Endothelial cell of umbilical vein (primary cell): ENCODE measurements at regions not wholly inside any gene's neighbourhood (a gene's known extent, or its start where the extent isn't known, plus 50 kb on each side); places are given as distances from the start of the nearest gene placed in this dataset.

Experiments used
- BruUV-seq: library from RNA; stranded (reverse); fragments of 400-500 nt; replicated peaks from 2 replicates; lab custom pipeline; 2021; lab: Mats Ljungman, UMichigan
- CTCF ChIA-PET: fragments of 300-600, 350-600 bp; sonication (Branson Sonifier 250); formaldehyde crosslinking; loops from one replicate; lab custom pipeline; 2021; ENCODE audit warnings: antibody characterized with exemption, inconsistent platforms; lab: Charles Lee
- POLR2A ChIA-PET: fragments of 300-600, 350-600 bp; sonication (Branson Sonifier 250); formaldehyde crosslinking; loops from one replicate; lab custom pipeline; 2021; ENCODE audit warnings: antibody characterized with exemption, inconsistent platforms; lab: Charles Lee
- DNase-seq: peaks from one replicate; pipeline ENCODE4 v3.0.0-alpha.2; 2011; ENCODE audit warnings: low read depth, low spot score
- FAIRE-seq: peaks from 2 replicates; lab custom pipeline; 2011; peaks lifted over from hg19 to GRCh38; lab: Jason Lieb, UNC
- H2AFZ ChIP-seq: 2 replicates; pipeline ENCODE4 v1.6.0; 2012; ENCODE audit warnings: low read depth, low read length, control low read depth, inconsistent platforms
- H3K27ac ChIP-seq: 2 replicates; pipeline ENCODE4 v1.5.1; 2011; ENCODE audit warnings: low read depth, mild to moderate bottlenecking, control low read depth, low read length, moderate library complexity; ENCODE audit not compliant: insufficient read depth
- H3K27me3 ChIP-seq, 2 experiments: 2 replicates each; pipeline versions ENCODE4 v1.6.0 to v1.6.1; 2011; ENCODE audit warnings: low read length in 2 of 2, mixed read lengths in 1 of 2; ENCODE audit not compliant: control insufficient read depth in 2 of 2, insufficient read depth in 2 of 2
- H3K36me3 ChIP-seq, 2 experiments: 2 replicates in 1 of 2; 3 replicates in 1 of 2; pipeline ENCODE4 v1.5.1; 2011; ENCODE audit warnings: low read length in 2 of 2, mild to moderate bottlenecking in 1 of 2, moderate library complexity in 1 of 2; ENCODE audit not compliant: control insufficient read depth in 2 of 2, insufficient read depth in 2 of 2; ENCODE audit errors: extremely low read depth in 1 of 2
- H3K4me1 ChIP-seq: 3 replicates; pipeline ENCODE4 v1.5.1; 2011; ENCODE audit warnings: mild to moderate bottlenecking, low read length; ENCODE audit not compliant: control insufficient read depth, insufficient read depth; ENCODE audit errors: extremely low read depth
- H3K4me2 ChIP-seq: 2 replicates; pipeline ENCODE4 v1.6.1; 2011; ENCODE audit warnings: low read length, control low read depth, mixed read lengths; ENCODE audit not compliant: insufficient read depth
- H3K4me3 ChIP-seq, 3 experiments: fragments of 200-600 bp in 1 of 3; sonication (generic), shearing (Covaris generic) in 1 of 3; replicated peaks in 1 of 3; 2 replicates each; pipeline ENCODE4 v1.5.1; 2011 to 2016; ENCODE audit warnings: control low read depth in 3 of 3, low read length in 3 of 3, mild to moderate bottlenecking in 2 of 3, inconsistent platforms in 1 of 3, low read depth in 1 of 3, moderate library complexity in 1 of 3; ENCODE audit not compliant: insufficient read depth in 1 of 3
- H3K79me2 ChIP-seq: 2 replicates; pipeline ENCODE4 v1.6.0; 2012; ENCODE audit warnings: low read length, inconsistent platforms; ENCODE audit not compliant: control insufficient read depth, insufficient read depth
- H3K9ac ChIP-seq: replicated peaks from 2 replicates; pipeline ENCODE3; 2011; ENCODE audit warnings: low read length, control low read depth; ENCODE audit not compliant: insufficient read depth; ENCODE audit errors: extremely low read depth
- H3K9me1 ChIP-seq: replicated peaks from 3 replicates; pipeline ENCODE4 v1.6.0; 2011; ENCODE audit warnings: mild to moderate bottlenecking, low read length; ENCODE audit not compliant: control insufficient read depth, insufficient read depth; ENCODE audit errors: extremely low read depth
- H3K9me3 ChIP-seq: replicated peaks from 2 replicates; pipeline ENCODE4 v1.5.1; 2012; ENCODE audit warnings: low read length, inconsistent platforms; ENCODE audit not compliant: control insufficient read depth, insufficient read depth
- H4K20me1 ChIP-seq: replicated peaks from 2 replicates; pipeline ENCODE3; 2011; ENCODE audit warnings: mild to moderate bottlenecking, low read length; ENCODE audit not compliant: control insufficient read depth, insufficient read depth; ENCODE audit errors: extremely low read depth
- EZH2 ChIP-seq: IDR thresholded peaks from 2 replicates; pipeline ENCODE4 v1.6.1; 2012; ENCODE audit warnings: borderline replicate concordance, low read depth, mild to moderate bottlenecking, moderate library complexity, low read length, inconsistent platforms; ENCODE audit not compliant: severe bottlenecking
- FOS ChIP-seq: IDR thresholded peaks from 2 replicates; pipeline ENCODE4 v1.6.1; 2011; ENCODE audit warnings: mild to moderate bottlenecking, low read length, moderate library complexity, borderline replicate concordance; ENCODE audit not compliant: insufficient read depth
- GATA2 ChIP-seq: IDR thresholded peaks from 2 replicates; pipeline ENCODE4 v1.7.0; 2011; ENCODE audit warnings: low read depth, mild to moderate bottlenecking, moderate library complexity, mixed read lengths, low read length; ENCODE audit not compliant: insufficient read length, insufficient read depth
- JUN ChIP-seq: IDR thresholded peaks from 2 replicates; pipeline ENCODE4 v1.6.1; 2011; ENCODE audit warnings: borderline replicate concordance, low read depth; ENCODE audit not compliant: insufficient read length, insufficient read depth
- MYC ChIP-seq: IDR thresholded peaks from one replicate; pipeline ENCODE4 v1.6.1; 2011; ENCODE audit warnings: mild to moderate bottlenecking, low read depth, low read length
- POLR2A ChIP-seq: IDR thresholded peaks from 2 replicates; pipeline ENCODE4 v1.6.1; 2012; ENCODE audit warnings: low read depth, mild to moderate bottlenecking, control low read depth, low read length
- POLR2AphosphoS5 ChIP-seq: IDR thresholded peaks from 2 replicates; pipeline ENCODE4 v1.6.1; 2012; ENCODE audit warnings: low read depth, mild to moderate bottlenecking, control low read depth, low read length, moderate library complexity; ENCODE audit not compliant: insufficient read depth
- dilution Hi-C: fragments of 300-500 bp; cut with MboI; formaldehyde crosslinking; loops from one replicate; pipeline ENCODE4 v1.15.0; 2019; ENCODE audit warnings: low sequenced_read_pairs; ENCODE audit not compliant: extremely low pct_ligation_motif_present
- intact Hi-C: fragments of 100-400 bp; cut with micrococcal nuclease; formaldehyde crosslinking; loops from one replicate; pipeline ENCODE4 v1.10.0; 2022
- TF ChIP-seq, protein P1 (sequence below), 2 donors: IDR thresholded peaks; 1 replicate in 1 of 2; 2 replicates in 1 of 2; pipeline ENCODE4 v1.5.1; 2011; ENCODE audit warnings: low read length in 2 of 2, mild to moderate bottlenecking in 2 of 2, moderate library complexity in 2 of 2, control low read depth in 1 of 2, inconsistent platforms in 1 of 2, low read depth in 1 of 2; ENCODE audit not compliant: insufficient read depth in 1 of 2; ENCODE audit errors: extremely low read depth in 1 of 2
- TF ChIP-seq, protein P2 (sequence below): IDR thresholded peaks from 2 replicates; pipeline ENCODE4 v1.6.1; 2011; ENCODE audit not compliant: insufficient read depth, insufficient read length

DNA sequence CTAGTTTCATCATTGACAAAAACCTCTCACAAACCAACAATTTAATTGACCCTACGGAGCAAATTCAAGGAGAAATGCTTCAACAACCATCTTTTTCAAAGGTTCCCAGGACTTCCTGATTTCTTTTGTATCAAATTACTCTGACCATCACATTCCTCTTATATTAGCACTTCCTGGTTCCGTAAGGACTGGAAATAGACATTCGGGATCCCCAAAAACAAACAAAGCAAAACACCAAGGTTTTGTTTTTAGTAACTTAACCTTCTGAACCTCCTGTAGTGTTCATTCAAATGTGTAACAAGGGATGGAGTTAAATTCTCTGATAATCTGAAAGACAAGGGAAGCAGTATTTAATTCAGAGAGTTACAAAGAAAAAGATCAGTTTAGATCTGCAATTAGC, 387.6 kb upstream of the NRP1 start:
- intact Hi-C loops, result loop anchor here (2.0 kb wide), 1 partner anchor 391 kb away; no protein-coding TSS in a partner anchor
- Histone ChIP-seq H3K4me2 (peak overlapping the region; percentile 50), H3K27ac (peak overlapping the region; percentile 37), H3K9me3 (no peaks in the 10 kb centered on the region), H2AFZ (peak overlapping the region; percentile 34), H3K4me3 (no peak overlapping the region), H3K9ac (no peak overlapping the region), H3K27me3 (no peaks in the 10 kb centered on the region), H4K20me1 (no peaks in the 10 kb centered on the region), H3K36me3 (no peaks in the 10 kb centered on the region), H3K9me1 (no peaks in the 10 kb centered on the region), H3K79me2 (no peaks in the 10 kb centered on the region), H3K4me1 (peaks cover 18% of the 10 kb centered on the region)
- BruUV-seq, result no TSS peak
- TF ChIP-seq POLR2A (no peak), JUN (peak; percentile 58), FOS (no peak)
- TF ChIP-seq, protein P1, sequence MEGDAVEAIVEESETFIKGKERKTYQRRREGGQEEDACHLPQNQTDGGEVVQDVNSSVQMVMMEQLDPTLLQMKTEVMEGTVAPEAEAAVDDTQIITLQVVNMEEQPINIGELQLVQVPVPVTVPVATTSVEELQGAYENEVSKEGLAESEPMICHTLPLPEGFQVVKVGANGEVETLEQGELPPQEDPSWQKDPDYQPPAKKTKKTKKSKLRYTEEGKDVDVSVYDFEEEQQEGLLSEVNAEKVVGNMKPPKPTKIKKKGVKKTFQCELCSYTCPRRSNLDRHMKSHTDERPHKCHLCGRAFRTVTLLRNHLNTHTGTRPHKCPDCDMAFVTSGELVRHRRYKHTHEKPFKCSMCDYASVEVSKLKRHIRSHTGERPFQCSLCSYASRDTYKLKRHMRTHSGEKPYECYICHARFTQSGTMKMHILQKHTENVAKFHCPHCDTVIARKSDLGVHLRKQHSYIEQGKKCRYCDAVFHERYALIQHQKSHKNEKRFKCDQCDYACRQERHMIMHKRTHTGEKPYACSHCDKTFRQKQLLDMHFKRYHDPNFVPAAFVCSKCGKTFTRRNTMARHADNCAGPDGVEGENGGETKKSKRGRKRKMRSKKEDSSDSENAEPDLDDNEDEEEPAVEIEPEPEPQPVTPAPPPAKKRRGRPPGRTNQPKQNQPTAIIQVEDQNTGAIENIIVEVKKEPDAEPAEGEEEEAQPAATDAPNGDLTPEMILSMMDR (IDR thresholded peaks at IDR 0.05; ENCODE audit: extremely low read depth in 1 of 2, insufficient read depth in 1 of 2, low read depth in 1 of 2, low read length in 2 of 2), result no peak
- TF ChIP-seq, protein P2, sequence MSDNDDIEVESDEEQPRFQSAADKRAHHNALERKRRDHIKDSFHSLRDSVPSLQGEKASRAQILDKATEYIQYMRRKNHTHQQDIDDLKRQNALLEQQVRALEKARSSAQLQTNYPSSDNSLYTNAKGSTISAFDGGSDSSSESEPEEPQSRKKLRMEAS, result no peak
- CTCF ChIA-PET, result no interaction called here
- POLR2A ChIA-PET, result no interaction called here
- FAIRE-seq (peak; percentile 70), DNase-seq (peak; percentile 26)
- dilution Hi-C loops, result no loop called here

DNA sequence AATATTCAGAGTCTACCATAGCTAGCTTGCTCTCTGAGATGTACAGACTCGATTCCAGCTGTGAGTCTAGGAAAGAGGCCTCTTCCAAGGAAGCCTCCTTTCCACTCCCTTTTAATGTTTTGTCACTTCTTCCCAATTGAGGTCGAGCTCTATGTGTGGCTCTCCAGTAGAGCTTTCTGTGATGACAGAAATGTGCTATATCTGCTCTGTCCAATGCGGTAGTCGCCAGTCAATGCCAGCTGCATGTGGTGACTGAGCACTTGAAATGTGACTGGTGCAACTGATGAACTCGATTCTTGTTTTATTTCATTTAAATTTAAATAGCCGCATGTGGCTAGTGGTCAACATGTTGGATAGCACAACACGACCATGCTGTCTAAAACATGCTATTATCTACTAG, 387.0 kb upstream of the NRP1 start:
- no peak overlapping the region for H3K27ac ChIP-seq
- no TSS peak for BruUV-seq
- no peaks in the 10 kb centered on the region for H3K9me3 ChIP-seq
- DNase-seq, result no peak
- intact Hi-C loops (no loop called here), dilution Hi-C loops (no loop called here)
- TF ChIP-seq FOS (no peak), GATA2 (no peak), POLR2AphosphoS5 (no peak), POLR2A (no peak), JUN (no peak), EZH2 (no peak), MYC (no peak)
- TF ChIP-seq, protein P1 (IDR thresholded peaks at IDR 0.05; ENCODE audit: extremely low read depth in 1 of 2, insufficient read depth in 1 of 2, low read depth in 1 of 2, low read length in 2 of 2), result no peak
- TF ChIP-seq, protein P2, result no peak
- peaks cover 18% of the 10 kb centered on the region for H3K4me1 ChIP-seq
- no peaks in the 10 kb centered on the region for H3K79me2 ChIP-seq
- H4K20me1 ChIP-seq, result no peaks in the 10 kb centered on the region
- ChIA-PET POLR2A (no interaction called here), CTCF (no interaction called here)
- peak; percentile 4 for FAIRE-seq
- no peak overlapping the region for H3K4me3 ChIP-seq
- no peak overlapping the region for H2AFZ ChIP-seq
- H3K4me2 ChIP-seq, result no peak overlapping the region
- no peaks in the 10 kb centered on the region for H3K27me3 ChIP-seq
- no peaks in the 10 kb centered on the region for H3K36me3 ChIP-seq
- H3K9ac ChIP-seq, result no peak overlapping the region
- no peaks in the 10 kb centered on the region for H3K9me1 ChIP-seq
